ENCODE measurements at regions not wholly inside any gene's neighbourhood (a gene's known extent, or its start where the extent isn't known, plus 50 kb on each side); places are given as distances from the start of the nearest gene placed in this dataset.

- TF ChIP-seq, protein P1, sequence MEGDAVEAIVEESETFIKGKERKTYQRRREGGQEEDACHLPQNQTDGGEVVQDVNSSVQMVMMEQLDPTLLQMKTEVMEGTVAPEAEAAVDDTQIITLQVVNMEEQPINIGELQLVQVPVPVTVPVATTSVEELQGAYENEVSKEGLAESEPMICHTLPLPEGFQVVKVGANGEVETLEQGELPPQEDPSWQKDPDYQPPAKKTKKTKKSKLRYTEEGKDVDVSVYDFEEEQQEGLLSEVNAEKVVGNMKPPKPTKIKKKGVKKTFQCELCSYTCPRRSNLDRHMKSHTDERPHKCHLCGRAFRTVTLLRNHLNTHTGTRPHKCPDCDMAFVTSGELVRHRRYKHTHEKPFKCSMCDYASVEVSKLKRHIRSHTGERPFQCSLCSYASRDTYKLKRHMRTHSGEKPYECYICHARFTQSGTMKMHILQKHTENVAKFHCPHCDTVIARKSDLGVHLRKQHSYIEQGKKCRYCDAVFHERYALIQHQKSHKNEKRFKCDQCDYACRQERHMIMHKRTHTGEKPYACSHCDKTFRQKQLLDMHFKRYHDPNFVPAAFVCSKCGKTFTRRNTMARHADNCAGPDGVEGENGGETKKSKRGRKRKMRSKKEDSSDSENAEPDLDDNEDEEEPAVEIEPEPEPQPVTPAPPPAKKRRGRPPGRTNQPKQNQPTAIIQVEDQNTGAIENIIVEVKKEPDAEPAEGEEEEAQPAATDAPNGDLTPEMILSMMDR (IDR thresholded peaks at IDR 0.05) = no peak
- TF ChIP-seq POLR2A (IDR thresholded peaks at IDR 0.05) = no peak
- TF ChIP-seq POLR2AphosphoS5 (IDR thresholded peaks at IDR 0.05) = no peak
Measured at GRCh38 chr7:142451817-142452216, 194.0 kb upstream of the PRSS58 start.

Data from breast epithelium (tissue), 3 donors.